ENCODE measurements at regions not wholly inside any gene's neighbourhood (a gene's known extent, or its start where the extent isn't known, plus 50 kb on each side); places are given as distances from the start of the nearest gene placed in this dataset.

GRCh38 chr19:31179471-31179852, 169.8 kb downstream of the TSHZ3 start:
- TF ChIP-seq CTCF (IDR thresholded peaks at IDR 0.05; ENCODE audit: insufficient read depth, low read length), result no peak
- no peak for TF ChIP-seq REST (IDR thresholded peaks at IDR 0.05; ENCODE audit: insufficient replicate concordance, low read depth)
- TF ChIP-seq POLR2AphosphoS5 (IDR thresholded peaks at IDR 0.05; ENCODE audit: low read depth), result no peak
- no peak for TF ChIP-seq SPI1 (IDR thresholded peaks at IDR 0.05; ENCODE audit: borderline replicate concordance, low read depth)
- no peak for TF ChIP-seq GABPA (IDR thresholded peaks at IDR 0.05; ENCODE audit: low read depth)
